ENCODE measurements at regions not wholly inside any gene's neighbourhood (a gene's known extent, or its start where the extent isn't known, plus 50 kb on each side); places are given as distances from the start of the nearest gene placed in this dataset.

DNA sequence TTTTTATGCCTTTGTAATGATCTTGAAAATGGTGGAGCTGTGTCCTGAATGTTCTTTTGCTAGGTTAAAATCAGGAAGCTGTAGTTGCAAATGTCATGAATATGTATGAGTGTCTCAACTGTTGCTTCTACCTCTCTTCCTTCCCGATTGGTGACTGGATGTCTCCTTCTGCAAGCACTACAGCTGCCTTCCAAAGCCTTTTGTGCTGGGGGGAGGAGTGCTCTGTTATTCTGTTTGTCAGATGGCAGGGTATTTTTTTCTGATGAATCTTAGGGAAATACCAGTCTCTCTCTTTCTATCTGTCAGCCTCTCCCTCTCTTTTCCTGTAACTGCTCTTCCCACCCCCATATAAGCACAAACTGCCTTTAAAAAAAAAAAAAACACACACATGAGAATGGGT is 1396.3 kb upstream of the CELF4 start:
- TF ChIP-seq, protein P1, sequence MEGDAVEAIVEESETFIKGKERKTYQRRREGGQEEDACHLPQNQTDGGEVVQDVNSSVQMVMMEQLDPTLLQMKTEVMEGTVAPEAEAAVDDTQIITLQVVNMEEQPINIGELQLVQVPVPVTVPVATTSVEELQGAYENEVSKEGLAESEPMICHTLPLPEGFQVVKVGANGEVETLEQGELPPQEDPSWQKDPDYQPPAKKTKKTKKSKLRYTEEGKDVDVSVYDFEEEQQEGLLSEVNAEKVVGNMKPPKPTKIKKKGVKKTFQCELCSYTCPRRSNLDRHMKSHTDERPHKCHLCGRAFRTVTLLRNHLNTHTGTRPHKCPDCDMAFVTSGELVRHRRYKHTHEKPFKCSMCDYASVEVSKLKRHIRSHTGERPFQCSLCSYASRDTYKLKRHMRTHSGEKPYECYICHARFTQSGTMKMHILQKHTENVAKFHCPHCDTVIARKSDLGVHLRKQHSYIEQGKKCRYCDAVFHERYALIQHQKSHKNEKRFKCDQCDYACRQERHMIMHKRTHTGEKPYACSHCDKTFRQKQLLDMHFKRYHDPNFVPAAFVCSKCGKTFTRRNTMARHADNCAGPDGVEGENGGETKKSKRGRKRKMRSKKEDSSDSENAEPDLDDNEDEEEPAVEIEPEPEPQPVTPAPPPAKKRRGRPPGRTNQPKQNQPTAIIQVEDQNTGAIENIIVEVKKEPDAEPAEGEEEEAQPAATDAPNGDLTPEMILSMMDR (conservative IDR thresholded peaks at IDR 0.05; ENCODE audit: low read length), result no peak
- no peak for TF ChIP-seq EZH2phosphoT487 (IDR thresholded peaks at IDR 0.05; ENCODE audit: borderline replicate concordance, low read depth, low read length)
